ENCODE measurements at regions not wholly inside any gene's neighbourhood (a gene's known extent, or its start where the extent isn't known, plus 50 kb on each side); places are given as distances from the start of the nearest gene placed in this dataset.

GRCh38 chr11:13062115-13062514, 53.0 kb downstream of the RASSF10 start:
- DNase-seq: no peak

GRCh38 chr11:13064593-13064992, 55.5 kb downstream of the RASSF10 start:
- no peak for DNase-seq

GRCh38 chr11:13065200-13065787, 56.2 kb downstream of the RASSF10 start:
- DNase-seq: no peak

GRCh38 chr11:13068211-13068610, 59.1 kb downstream of the RASSF10 start:
- no peak for DNase-seq

GRCh38 chr11:13073119-13073981, 64.2 kb downstream of the RASSF10 start:
- no peak for DNase-seq

- DNase-seq: no peak
These were observed 65.8 kb downstream of the RASSF10 start for GRCh38 chr11:13074714-13075464.

GRCh38 chr11:13076961-13077360, 67.8 kb downstream of the RASSF10 start:
- DNase-seq: no peak

GRCh38 chr11:13080861-13081260, 71.7 kb downstream of the RASSF10 start:
- no peak for DNase-seq

GRCh38 chr11:13082588-13082987, 73.5 kb downstream of the RASSF10 start:
- DNase-seq: no peak

GRCh38 chr11:13090228-13090708, 81.2 kb downstream of the RASSF10 start:
- no peak for DNase-seq

GRCh38 chr11:13091373-13091772, 82.3 kb downstream of the RASSF10 start:
- DNase-seq: no peak

GRCh38 chr11:13091804-13092203, 82.7 kb downstream of the RASSF10 start:
- DNase-seq: no peak

GRCh38 chr11:13094930-13095687, 86.0 kb downstream of the RASSF10 start:
- no peak for DNase-seq

GRCh38 chr11:13098063-13098462, 88.9 kb downstream of the RASSF10 start:
- no peak for DNase-seq

- DNase-seq: no peak
These were observed 89.6 kb downstream of the RASSF10 start for GRCh38 chr11:13098616-13099289.

GRCh38 chr11:13101644-13102512, 92.8 kb downstream of the RASSF10 start:
- no peak for DNase-seq

- DNase-seq: no peak
These were observed 93.4 kb downstream of the RASSF10 start for GRCh38 chr11:13102513-13102840.

- DNase-seq: no peak
These were observed 93.9 kb downstream of the RASSF10 start for GRCh38 chr11:13102865-13103539.

- no peak for DNase-seq
These were observed 94.9 kb downstream of the RASSF10 start for GRCh38 chr11:13103962-13104554.

GRCh38 chr11:13104619-13105236, 95.6 kb downstream of the RASSF10 start:
- DNase-seq: no peak
